Activated CD4-positive, CD25-positive, alpha-beta regulatory T cell treated with anti-CD3 and anti-CD28 coated beads, Interleukin-2, amount 50 U/mL, for 24 hours (primary cell): ENCODE measurements at regions not wholly inside any gene's neighbourhood (a gene's known extent, or its start where the extent isn't known, plus 50 kb on each side); places are given as distances from the start of the nearest gene placed in this dataset.

Source experiments
- ATAC-seq, 2 donors: fragments of 150-1000 bp; cut with Tn5 transposase; one replicate each; pipeline ENCODE4 v1.10.0; 2021; ENCODE audit warnings: mild to moderate bottlenecking in 1 of 2, moderate library complexity in 1 of 2

DNA sequence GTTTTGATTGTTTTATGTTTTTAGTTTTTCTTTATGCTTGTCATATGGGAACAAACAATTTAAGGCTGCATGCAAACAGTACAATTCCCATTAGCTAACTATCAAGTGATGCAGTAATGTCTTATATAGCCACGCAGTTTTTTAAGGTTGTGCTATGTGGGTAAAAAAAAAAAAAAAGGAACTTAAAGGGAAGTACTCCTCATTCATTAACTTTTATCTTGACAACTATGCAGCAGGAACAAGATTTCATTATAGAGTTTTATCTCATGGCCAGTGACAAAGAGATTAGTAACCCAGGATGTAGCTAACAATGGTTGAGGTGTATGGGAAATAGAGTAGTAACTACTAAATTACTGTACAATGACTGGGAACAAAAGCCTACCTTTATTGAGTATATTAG, 1008.2 kb upstream of the CDH9 start:
- ATAC-seq, result no peak

GRCh38 chr5:28027851-28028250, 989.5 kb upstream of the CDH9 start:
- no peak for ATAC-seq

DNA sequence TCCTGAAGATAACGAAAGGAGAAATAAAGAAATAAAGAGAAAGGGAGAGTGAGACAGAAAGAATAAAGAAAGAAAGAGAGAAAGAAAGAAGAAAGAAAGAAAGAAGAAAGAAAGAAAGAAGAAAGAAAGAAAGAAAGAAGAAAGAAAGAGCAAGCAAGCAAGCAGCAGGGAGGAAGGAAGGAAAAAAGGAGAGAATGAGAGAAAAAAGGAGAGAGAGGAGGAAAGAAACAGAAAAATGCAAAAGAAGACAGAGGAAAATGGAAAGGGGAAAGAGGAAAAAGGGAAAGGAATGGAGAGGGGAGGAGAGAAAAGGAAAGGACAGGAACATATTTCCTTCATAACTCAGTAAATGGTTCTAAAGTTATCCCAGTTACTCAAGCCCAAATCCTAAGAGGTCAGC, 978.8 kb upstream of the CDH9 start:
- no peak for ATAC-seq

DNA sequence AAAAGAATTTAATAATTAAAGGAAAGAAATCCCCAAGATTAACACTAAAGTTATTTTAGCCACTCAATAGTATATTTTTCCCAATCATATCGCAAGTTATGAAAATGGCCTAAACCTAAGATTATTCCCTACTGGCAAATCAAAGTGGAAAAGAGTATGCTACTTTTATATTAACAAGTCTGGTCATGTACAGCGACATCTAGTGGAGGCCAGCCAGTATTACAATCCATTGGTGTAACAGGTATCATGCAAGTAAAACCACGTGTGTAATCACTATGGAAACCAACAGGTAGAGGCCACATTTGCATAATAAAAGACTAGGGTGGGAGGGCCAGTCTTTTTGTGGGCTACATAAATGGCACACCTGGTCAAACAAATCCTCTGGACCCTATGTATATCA, 976.4 kb upstream of the CDH9 start:
- no peak for ATAC-seq

DNA sequence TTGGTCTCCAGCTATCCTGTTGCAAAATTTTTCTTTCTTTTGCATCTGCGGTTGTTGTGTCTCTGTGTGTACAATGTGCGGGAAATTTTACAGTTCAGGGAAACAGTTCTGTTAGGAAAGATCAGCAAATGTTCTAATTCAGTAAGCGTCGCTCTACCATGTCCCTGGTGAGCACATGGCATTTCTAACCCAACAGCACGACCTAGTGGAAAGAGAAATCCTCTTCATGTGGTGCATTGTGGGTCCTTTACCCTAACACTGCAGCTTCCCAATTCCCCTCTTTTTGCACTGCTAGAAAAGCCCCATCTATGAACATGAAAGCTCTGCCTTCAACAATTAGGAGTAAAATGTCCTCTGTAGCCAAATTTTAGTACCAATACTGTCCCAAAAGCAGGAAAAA, 974.2 kb upstream of the CDH9 start:
- ATAC-seq, result no peak

DNA sequence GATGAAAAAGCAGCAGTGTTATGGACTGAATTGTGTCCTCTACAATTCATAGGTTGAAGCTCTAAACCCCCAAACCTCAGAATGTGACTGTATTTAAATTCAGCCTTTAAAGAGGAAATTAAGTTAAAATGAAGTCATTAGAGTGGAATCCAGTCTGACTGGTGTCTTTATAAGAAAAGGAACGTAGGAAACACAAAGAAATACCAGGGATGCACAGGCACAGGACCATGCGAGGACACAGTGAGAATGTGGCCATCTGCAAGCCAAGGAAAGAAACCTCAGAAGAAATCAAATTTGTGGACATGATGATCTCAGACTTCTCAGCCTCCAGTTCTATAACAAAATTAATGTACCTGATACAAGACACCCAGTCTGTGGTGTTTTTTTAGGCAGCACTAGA, 971.2 kb upstream of the CDH9 start:
- ATAC-seq, result no peak

DNA sequence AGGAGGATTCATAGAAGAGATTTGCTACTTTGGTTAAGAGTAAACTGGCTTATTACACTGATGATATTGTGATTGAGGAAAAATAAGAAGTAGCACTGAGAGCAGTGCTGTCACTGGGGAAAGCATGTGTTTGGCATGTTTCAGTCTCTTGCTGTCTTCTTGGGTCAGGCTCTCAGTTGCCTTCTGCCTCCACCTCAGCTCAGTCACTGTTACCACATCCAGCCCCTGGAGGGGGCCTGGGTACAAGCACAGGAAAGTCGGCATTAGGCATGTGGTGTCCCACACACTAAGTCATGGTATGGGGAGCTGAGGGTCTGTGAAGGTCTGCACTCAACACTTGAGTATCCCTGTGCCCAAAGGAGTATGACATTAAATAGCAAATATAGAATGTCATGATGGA, 958.3 kb upstream of the CDH9 start:
- no peak for ATAC-seq

DNA sequence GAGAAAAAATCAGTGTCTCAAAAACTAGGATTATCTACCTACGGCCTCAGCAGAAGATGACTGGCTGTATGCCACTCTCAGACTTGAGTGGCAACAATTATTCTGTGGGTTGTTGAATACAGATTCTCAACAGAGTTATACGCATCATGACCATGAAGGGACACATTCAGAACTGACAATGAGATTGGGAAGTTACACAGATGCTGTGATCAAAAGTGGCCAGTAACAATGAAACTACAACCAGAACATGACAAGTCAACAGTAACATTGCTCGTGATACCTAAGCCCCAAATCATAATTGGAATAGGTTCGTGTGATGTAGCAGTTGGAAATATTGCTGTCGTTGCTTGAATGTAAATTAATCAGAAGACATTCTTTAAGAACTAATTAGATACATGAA, 957.5 kb upstream of the CDH9 start:
- ATAC-seq, result no peak

DNA sequence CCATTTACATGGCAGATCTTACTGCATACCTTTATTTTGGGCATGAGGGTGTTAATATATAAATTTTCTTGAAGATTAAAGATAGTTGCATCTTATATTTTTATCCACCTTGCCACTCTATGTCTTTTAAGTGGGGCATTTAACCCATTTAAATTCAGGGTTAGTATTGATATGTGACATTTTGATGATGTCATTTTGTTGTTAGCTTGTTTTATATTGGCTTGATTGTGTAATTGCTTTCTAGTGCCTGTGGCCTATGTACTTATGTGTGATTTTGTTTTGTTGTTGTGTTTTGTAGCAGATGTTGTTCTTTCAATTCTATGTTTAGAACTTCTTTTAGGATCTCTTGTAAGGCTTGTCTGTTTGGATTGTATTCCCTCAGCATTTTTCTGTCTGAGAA, 939.9 kb upstream of the CDH9 start:
- no peak for ATAC-seq

DNA sequence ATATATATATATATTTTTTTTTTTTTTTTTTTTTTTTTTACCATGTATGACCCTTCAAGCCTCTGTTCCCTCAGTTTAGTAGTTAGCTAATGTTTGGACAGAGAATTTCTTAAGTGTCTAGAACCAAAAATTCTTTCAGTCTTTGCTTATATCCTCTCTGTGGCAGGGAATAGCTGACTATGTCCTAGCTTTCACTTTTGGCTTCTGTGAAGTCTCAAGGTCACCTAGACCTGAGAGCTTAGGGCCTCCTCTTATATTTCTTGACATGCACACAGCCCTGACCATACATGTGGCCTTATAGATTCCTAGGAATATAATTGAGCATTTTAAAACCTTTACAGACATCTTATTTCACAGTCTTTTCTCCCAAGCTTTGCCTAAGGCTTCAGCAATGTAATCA, 930.8 kb upstream of the CDH9 start:
- no peak for ATAC-seq

DNA sequence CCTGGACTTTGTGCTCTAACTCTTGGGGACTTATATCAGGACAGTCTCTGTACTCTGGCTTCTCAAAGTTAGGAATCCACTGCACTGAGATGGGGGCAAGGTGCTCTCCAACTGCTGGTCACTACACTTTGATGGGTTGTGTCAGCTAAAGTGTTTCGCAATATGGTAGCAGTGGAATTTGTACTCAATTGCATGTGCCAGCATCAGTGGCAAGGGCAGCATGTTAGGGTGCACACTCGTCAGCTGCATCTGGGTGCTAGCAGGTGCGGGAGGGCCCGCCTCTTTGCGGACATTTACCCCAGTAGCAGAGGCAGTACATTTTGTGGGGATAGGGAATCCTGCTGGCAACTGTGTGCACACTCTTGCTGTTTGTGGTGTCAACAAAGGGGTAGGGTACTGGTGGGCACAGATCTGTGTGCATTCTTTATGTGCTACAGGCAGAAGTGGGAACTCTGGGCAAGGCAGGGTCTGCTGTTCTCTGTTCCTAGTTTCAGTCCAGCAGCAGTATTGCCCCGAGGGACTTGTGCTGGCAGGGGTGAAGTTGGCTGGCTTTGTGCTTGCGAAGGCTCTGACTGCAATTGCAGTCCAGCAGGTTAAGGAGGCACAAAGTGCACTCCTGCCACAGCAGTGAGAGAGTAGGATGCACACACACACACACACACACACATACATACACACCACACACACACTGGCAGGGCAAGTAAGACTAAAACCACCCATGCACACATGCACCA, 924.8 kb upstream of the CDH9 start:
- no peak for ATAC-seq

DNA sequence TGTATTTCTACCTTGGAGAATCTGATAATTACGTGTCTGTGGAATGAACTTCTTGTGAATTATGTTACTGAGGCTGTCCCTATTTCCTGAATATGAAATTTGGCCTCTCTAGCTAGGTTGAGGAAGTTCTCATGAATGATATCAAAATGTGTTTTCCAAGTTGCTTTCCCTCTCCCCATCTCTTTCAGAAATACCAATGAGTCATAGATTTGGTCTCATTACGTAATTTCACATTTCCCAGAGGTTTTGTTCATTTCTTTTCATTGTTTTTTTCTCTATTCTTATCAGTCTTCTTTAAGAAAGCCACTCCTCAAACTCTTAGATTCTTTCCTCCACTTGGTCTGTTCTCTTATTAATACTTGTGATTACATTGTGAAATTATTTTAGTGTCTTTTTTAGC, 923.8 kb upstream of the CDH9 start:
- ATAC-seq, result no peak

DNA sequence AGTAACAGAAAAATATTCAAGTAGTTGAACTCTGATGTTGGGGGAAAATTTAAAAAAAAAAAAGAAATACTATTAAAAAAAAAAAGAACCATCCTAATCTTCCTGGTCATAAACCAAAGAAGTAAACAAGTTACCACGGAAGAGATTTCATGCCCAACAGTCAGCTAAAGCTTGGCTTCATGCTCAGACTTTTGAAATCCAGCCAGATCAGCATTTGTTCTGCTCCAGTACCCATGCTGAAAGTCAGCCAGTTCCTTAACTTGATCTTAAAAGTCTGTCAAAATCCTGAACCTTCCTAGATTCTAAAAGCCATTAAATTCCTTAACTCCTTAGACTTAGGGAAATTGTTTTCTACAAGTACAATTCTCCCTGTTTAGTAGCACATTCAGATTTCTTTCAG, 908.7 kb upstream of the CDH9 start:
- no peak for ATAC-seq

DNA sequence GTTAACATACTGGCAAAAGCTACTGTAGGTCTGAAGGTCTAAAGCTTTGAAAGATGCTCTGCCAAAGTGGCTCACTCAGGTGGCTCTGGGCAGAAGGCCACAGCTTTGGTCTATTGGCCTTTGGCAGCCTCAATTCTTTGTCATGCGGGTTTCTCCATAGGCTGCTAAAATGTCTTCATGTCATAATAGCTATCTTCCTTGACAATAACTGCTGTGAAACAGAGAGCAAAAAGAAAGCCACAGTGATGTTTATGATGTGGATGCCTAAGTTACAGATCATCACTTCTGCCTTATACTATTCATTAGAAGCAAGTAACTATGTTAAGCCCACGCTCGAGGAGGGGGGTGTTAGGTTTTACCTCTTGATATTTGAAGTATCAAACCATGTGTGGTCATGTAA, 906.1 kb upstream of the CDH9 start:
- ATAC-seq, result no peak

DNA sequence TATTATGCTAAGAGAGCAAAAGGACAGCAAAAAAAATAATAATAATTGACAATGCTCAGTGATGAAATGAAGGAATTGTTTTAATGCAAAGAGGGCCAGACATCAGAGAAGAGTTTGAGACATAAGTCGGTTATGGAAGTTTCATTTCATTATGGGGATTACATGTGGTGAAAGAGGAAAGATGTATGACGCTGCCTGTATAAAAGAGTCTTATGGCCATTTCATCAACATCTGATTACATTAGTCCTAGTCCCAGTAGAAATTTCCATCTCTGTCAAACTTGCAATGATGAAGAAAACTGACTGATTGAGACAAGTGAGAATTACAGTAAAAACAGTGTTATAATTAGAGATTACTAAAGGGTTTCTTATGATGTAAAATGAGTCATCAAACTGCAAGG, 900.6 kb upstream of the CDH9 start:
- ATAC-seq, result no peak

DNA sequence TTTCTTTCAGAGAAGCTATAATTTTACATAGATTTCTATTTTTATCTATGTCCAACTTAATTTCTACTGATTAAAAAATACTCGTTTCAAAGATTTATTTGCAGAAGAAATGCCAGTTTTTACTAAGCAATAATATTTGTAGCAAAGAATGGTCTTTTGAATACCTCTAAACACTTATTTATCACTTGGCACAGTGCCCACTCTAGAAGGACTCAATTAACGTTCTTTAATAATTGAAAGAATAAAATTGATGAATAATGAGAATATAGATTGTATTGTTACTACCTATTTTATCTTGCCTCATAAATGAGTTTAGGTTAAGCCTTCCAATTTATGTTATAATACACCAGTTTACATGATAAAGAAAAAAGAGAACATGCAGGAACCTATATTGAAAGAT, 889.7 kb upstream of the CDH9 start:
- ATAC-seq, result no peak

DNA sequence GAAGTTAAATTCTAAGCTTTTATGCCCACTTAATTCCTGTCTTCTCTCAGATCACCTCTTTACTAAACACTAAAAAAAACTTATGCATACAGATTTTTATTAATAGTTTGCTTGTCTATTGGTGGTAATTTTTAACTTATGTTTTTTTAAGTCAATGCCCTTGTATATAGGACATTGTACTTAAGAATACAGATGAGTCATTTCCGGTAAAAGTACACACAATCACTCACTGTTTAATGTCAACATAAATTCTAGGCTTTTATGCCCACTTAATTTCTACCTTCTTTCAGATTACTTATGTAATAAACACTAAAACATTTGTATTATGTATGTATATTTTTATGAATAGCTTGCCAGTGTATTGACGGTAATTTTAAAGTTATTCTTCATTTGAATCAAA, 872.8 kb upstream of the CDH9 start:
- no peak for ATAC-seq

GRCh38 chr5:27908341-27908740, 870.0 kb upstream of the CDH9 start:
- no peak for ATAC-seq

GRCh38 chr5:27906931-27907601, 868.7 kb upstream of the CDH9 start:
- ATAC-seq, result no peak

DNA sequence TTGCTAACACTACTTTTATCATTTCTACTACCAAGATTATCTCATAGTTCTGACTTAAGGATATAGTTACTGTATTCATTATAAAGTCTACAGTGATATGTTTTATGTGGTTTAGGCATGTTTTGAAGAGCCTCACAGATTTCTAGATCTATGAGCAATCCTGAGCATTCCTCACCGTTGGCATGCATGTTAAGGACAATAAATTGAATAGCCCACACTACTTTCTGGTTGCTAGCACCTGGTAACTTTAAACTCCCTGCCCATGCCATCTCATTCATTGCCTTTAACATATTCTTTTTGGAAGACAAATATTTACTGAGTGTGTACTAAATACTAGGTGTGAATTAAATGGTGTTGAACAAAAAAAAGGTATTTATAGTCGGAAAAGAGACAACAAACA, 868.1 kb upstream of the CDH9 start:
- ATAC-seq, result no peak

DNA sequence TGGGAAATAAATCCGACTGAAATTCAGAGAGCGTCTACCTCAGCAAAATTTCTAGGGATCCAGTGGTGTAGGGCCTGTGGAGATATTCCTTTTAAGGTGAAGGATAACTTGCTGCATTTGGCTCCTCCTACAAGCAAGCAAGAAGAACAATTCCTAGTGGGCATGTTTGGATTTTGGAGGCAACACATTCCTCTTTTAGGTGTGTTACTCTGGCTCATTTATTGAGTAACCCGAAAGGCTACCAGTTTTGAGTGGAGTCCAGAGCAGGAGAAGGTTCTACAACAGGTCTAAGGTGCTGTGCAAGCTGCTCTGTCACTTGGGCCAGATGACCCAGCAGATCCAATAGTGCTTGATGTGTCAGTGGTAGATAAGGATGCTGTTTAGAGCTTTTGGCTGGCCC, 862.4 kb upstream of the CDH9 start:
- ATAC-seq, result no peak

- no peak for ATAC-seq
Observed at GRCh38 chr5:27876071-27876470, 837.7 kb upstream of the CDH9 start.

GRCh38 chr5:27875148-27875547, 836.8 kb upstream of the CDH9 start:
- ATAC-seq, result no peak

DNA sequence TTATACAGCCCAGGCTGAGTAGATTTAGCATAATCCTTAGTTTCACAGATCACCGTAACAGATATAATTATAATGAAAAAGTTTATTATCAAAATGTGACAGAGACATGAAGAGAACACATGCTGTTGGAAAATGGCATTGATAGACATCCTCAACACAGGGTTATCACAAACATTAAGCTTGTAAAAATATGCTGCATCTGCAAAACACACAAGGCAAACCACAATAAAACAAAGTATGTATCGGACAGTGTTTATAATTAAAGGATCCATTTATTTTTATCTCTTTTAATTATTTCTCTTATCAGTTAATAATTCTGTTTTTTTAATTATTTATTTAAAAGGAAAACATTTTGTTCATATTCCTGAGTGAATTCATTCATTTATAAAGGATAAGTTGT, 829.9 kb upstream of the CDH9 start:
- ATAC-seq, result no peak

DNA sequence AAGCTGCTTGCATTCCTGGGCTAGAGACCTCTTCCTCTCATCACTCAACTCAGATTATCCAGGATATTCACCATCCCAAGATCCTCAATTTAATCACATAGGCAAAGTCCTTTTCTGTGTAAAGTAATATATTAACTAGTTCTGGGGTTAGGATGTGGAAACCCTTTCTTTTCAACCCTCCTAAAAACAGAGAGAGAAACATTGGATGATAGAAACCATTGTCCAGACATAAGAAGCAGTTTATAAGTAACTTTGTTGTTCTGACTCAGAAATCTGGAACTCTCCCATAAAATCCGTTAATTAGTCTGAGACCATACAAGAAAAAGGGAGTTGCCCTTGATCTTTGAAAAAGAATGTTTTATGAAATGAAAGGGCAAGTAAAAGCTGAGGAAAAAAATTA, 817.1 kb upstream of the CDH9 start:
- ATAC-seq, result no peak
